ENCODE measurements at regions not wholly inside any gene's neighbourhood (a gene's known extent, or its start where the extent isn't known, plus 50 kb on each side); places are given as distances from the start of the nearest gene placed in this dataset.

- TF ChIP-seq PRDM10 (IDR thresholded peaks at IDR 0.05; ENCODE audit: partially characterized antibody) (no peak), ZNF507 (tag; conservative IDR thresholded peaks at IDR 0.05) (no peak), JUNB (CRISPR knock-in tag; conservative IDR thresholded peaks at IDR 0.05) (no peak), MCM2 (IDR thresholded peaks at IDR 0.05; ENCODE audit: low read depth) (no peak), ZNF282 (CRISPR knock-in tag; IDR thresholded peaks at IDR 0.05) (no peak), TRIM24 (IDR thresholded peaks at IDR 0.05) (peak; percentile 79 to 89), CHD2 (IDR thresholded peaks at IDR 0.05; ENCODE audit: low read depth, low read length) (no peak), SNIP1 (IDR thresholded peaks at IDR 0.05; ENCODE audit: low read depth) (no peak), BACH1 (tag; IDR thresholded peaks at IDR 0.05) (no peak), RFX7 (CRISPR knock-in tag; IDR thresholded peaks at IDR 0.05) (no peak), GTF2E2 (tag; IDR thresholded peaks at IDR 0.05) (peak; percentile 39; the same call in 1 of the 2 replicates), ZNF445 (CRISPR knock-in tag; IDR thresholded peaks at IDR 0.05; ENCODE audit: low read depth) (no peak), ZBTB43 (CRISPR knock-in tag; IDR thresholded peaks at IDR 0.05) (no peak), E2F8 (IDR thresholded peaks at IDR 0.05; ENCODE audit: low read depth, partially characterized antibody) (no peak), ZNF316 (IDR thresholded peaks at IDR 0.05) (no peak), GABPA (tag; conservative IDR thresholded peaks at IDR 0.05; ENCODE audit: low read depth) (no peak), ZNF76 (CRISPR knock-in tag; IDR thresholded peaks at IDR 0.05; ENCODE audit: borderline replicate concordance) (no peak), ZNF212 (CRISPR knock-in tag; IDR thresholded peaks at IDR 0.05) (no peak), PHB2 (IDR thresholded peaks at IDR 0.05; ENCODE audit: low read depth) (peak; percentile 47; the same call in 1 of the 2 replicates), HINFP (tag; conservative IDR thresholded peaks at IDR 0.05; ENCODE audit: low read depth) (no peak), HMG20B (CRISPR knock-in tag; IDR thresholded peaks at IDR 0.05) (no peak), CTBP1 (IDR thresholded peaks at IDR 0.05; ENCODE audit: borderline replicate concordance) (peak; percentile 76; the same call in 1 of the 2 replicates), BCOR (IDR thresholded peaks at IDR 0.05) (peak; percentile 36; the same call in 1 of the 2 replicates)
These were observed 123.0 kb upstream of the CITED2 start (continued) for GRCh38 chr6:139497345-139497961.

Data from K562 (cell line).